ENCODE measurements at regions not wholly inside any gene's neighbourhood (a gene's known extent, or its start where the extent isn't known, plus 50 kb on each side); places are given as distances from the start of the nearest gene placed in this dataset.

DNA sequence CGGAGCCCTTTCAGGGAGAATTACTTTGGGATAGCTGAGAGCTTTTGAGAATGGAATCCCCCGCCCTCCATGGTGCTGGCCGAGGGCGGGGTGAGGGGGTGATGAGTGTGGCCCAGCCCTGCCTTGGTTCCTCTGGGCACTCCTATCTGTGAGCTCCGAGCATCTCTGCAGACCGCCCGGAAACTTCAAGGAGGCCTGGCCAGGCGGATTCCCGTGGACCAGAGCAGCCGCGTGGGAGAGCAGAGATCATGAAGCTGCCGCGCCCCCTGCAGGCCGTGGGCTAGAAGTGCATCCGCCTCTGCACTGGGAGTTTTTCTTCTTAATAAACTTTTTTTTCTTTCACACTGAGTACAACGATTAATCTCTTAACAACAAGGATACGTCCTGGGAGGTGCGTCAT is 392.9 kb upstream of the EEF2KMT start:
- no peak for DNase-seq

GRCh38 chr16:5488581-5488980 is 391.0 kb upstream of the EEF2KMT start:
- no peak for DNase-seq

DNA sequence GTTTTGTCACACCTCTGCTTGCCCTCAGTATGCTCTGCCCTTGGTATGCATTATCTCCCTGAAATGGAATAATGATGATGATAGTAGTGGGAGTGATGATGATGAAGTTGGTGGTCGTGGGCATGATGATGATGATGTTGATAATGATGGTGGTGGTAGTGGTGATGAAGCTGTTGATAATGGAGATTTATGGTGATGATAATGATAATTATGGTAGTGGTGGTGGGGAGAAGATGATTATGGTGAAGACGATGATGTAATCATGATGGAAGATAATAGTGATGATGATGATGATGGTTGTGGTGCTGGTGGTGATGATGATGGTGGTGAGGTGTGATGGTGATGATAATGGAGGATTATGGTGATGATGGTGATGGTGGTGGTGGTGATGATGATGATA is 390.1 kb upstream of the EEF2KMT start:
- DNase-seq, result no peak

DNA sequence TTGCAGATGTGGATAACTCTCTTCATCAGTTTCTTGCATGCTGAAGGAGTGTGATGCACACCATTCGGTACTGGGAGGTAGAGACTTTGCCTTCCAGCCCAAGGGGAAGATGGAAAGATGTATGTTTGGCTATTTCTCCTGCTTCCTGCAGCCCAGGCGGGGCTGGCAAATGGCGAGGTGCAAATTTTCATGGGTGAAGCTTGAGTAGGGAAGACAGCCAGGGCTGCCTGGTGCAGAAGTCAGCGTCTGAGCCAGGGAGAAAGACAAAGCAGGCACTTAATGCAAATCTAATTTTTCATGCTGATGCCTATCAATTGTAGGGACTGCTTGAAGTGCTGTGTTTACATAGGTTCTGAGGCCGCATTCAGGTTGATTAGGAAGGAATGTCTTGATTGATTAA is 384.7 kb upstream of the EEF2KMT start:
- no peak for DNase-seq

GRCh38 chr16:5480431-5481195 is 383.0 kb upstream of the EEF2KMT start:
- no peak for DNase-seq

- DNase-seq, result no peak
Observed at GRCh38 chr16:5479926-5480325, 382.3 kb upstream of the EEF2KMT start.

DNA sequence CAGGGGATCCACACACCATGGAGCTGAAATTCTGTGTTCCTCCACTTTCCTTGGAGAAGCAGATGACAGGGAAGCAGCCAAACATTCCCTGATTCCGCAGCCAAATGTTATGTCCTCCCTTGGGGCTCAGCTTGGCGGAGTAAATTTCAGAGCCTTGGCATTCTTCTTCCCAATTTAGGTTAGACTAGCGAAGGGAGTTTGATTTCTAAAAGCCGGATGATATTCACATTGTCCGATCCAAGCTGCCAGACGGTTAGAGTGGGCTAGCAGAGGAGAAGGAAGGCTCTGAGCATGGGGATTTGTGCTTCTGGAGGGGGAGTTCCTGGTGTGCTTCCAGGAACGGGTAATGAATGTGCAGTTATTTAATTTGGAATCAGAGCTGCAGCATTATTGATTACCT is 380.4 kb upstream of the EEF2KMT start:
- no peak for DNase-seq

- no peak for DNase-seq
Observed at GRCh38 chr16:5477251-5477650, 379.7 kb upstream of the EEF2KMT start.

DNA sequence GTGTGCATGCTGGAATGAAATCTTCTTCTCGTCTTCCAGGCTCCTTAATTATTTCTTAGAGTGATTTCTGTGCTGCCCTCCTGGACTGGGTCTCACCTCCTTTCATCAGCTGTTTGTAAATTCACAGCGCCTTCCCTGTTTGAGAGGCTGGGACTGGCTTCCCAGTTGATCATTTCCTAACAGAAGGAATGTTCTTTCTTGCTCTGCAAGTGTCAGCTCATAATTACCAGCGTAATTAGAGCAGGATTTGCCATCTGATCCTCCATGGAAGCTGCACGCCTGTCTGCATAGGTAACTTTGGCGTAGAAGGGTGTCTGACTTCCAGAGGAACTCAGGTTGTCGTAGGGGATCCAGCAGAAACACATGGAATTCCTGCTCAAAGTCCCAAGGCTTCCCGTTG is 375.0 kb upstream of the EEF2KMT start:
- DNase-seq, result no peak

GRCh38 chr16:5468488-5468887 is 370.9 kb upstream of the EEF2KMT start:
- DNase-seq, result no peak

DNA sequence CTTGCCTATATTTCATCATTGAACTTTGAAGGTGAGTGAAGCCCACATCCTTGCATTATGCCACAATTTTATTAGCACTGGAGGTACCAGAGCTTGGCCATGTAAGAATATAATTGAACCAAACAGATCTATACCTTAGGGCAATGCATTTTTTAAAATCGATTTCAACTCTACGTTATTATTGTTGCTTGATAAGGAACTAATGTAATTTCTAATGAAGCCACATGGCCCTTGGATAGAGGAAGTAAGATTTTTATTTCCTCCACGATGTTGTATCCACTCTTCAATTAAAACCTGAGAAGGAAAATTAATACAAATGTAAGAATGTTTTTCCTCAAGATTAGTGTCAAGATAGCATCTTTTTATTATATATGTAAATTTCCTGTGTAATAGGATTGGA is 370.0 kb upstream of the EEF2KMT start:
- DNase-seq, result no peak

GRCh38 chr16:5466551-5466950 is 369.0 kb upstream of the EEF2KMT start:
- no peak for DNase-seq

DNA sequence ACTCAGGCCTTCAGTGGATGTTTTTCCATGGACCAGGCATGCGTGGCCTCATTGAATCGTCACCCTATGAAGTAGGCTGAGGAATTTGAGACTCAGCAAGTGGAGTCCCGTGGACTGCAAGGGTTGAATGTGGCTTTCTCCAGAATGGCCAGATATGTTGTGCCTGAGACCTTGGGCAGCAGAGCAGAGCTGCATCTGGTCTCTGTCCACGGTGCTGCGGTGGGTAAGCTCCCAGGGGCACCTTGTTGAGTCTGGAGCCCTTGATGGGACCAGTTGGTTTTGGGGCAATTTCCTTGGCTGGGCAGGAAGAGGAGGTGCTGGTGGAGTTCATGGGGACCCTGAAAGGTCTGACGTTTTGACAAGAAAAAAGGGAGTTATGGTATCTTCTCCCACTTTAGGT is 368.1 kb upstream of the EEF2KMT start:
- no peak for DNase-seq

DNA sequence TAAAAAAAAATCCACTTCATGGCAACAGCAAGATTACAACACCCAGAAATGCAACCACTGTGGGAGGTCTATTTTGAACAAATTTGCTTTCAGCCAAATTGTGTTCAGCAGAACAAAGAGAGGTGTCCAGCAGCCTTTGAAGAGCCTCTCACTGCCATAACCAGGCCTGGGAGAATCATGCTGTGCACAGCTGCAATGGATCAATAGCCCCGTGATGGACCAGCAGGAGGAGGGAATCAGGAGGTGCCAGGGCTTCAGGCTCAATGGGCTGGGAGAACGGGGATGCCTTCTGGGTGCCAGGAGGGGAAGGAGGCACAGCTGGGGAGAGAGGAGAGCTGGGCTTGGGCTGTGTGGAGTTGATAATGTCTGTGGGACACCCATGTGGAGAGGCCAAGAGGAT is 366.2 kb upstream of the EEF2KMT start:
- DNase-seq, result no peak

GRCh38 chr16:5461574-5461973 is 364.0 kb upstream of the EEF2KMT start:
- no peak for DNase-seq

DNA sequence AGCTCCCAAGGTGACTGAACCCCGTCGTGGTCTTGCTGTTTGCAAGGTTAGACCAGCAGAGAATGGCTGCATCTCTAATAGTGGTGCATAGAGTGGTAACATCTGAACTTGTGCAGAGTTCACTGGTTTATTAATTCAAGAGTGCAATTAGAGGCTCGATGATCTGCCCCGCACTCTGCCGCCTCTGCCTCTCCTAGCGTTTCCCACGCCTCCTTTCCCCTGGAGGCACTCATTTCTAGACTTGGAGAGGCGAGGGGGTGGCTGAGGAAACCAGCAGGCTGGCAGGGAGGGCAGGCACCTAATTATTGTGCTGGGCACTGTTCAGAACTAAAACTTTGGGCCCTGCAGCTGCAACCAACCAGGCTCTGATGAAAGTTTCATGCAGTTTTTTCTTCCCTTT is 363.5 kb upstream of the EEF2KMT start:
- no peak for DNase-seq

DNA sequence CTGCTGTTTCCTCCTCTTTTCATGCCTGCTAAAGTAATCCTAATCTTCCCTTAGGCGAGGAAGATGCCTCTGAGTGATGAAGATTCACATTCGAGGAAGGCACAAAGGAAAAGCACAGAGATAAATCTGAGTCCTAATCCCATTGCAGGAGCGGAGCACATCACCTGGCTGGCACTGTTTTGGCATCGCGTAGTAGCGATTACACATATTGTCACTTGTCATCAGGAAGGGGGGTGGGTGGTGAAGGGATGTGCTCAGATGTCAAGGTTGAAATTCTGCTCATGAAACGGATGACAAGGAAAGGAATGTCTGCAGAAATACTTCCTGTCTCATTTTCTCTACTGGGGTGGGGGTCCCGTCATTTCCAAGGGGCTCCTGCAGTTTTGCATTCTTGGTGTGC is 363.1 kb upstream of the EEF2KMT start:
- no peak for DNase-seq

- DNase-seq, result no peak
Observed at GRCh38 chr16:5459863-5460262, 362.3 kb upstream of the EEF2KMT start.

GRCh38 chr16:5455110-5455509 is 357.5 kb upstream of the EEF2KMT start:
- no peak for DNase-seq

DNA sequence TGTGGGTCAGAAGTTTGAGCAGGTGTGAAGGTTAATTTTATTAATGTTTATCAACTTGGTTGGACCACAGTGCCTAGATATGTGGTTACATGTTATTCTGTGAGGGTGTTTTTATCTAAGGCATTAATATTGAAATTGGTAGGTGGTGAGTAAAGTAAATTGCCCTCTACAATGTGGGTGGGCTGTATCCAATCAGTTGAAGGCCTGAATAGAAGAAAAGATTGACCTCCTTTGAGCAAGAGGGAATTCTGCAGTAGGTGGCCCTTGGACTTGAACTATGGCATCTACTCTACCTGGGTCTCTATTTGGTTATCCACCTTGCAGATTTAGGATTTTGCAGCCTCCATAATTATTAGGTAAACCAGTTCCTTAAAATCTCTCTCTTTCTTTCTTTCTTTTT is 356.8 kb upstream of the EEF2KMT start:
- no peak for DNase-seq

GRCh38 chr16:5451641-5452040 is 354.0 kb upstream of the EEF2KMT start:
- no peak for DNase-seq

GRCh38 chr16:5450409-5451104 is 353.0 kb upstream of the EEF2KMT start:
- no peak for DNase-seq

GRCh38 chr16:5449901-5450300 is 352.3 kb upstream of the EEF2KMT start:
- no peak for DNase-seq

DNA sequence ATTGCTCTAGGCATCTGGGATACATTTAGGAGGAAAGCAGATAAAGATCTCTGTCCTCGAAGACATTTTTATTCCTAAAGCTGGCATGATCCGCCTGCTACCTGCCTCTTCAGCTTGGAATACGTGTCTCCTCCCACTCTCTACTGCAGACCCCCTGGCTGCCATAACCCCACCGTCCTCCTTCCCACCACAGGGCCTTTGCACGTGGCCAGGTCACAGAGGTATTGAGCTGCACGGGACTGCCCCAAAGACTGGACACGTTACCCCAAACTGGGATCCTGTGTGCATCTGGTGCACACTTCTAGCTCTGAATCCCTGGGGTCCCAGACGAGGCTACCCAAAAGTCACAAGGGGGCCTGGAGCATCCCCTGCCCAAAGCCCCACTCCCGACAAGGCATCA is 351.2 kb upstream of the EEF2KMT start:
- DNase-seq, result no peak

GRCh38 chr16:5447734-5448133 is 350.1 kb upstream of the EEF2KMT start:
- DNase-seq, result no peak

Data from activated gamma-delta T cell (primary cell).